ENCODE measurements at regions not wholly inside any gene's neighbourhood (a gene's known extent, or its start where the extent isn't known, plus 50 kb on each side); places are given as distances from the start of the nearest gene placed in this dataset.

GRCh38 chr14:101291390-101291789 is 269.9 kb upstream of the DIO3 start:
- TF ChIP-seq CTCF (conservative IDR thresholded peaks at IDR 0.05; ENCODE audit: low read length) (no peak), EZH2phosphoT487 (IDR thresholded peaks at IDR 0.05; ENCODE audit: borderline replicate concordance, low read depth, low read length) (no peak)

Measured in OCI-LY7 (cell line).